ENCODE measurements at regions not wholly inside any gene's neighbourhood (a gene's known extent, or its start where the extent isn't known, plus 50 kb on each side); places are given as distances from the start of the nearest gene placed in this dataset.
"Not testable (repeated sequence)": the region's sequence is repeated elsewhere in the genome, so short reads cannot be mapped to it uniquely, and the experiment has no call there.

DNA sequence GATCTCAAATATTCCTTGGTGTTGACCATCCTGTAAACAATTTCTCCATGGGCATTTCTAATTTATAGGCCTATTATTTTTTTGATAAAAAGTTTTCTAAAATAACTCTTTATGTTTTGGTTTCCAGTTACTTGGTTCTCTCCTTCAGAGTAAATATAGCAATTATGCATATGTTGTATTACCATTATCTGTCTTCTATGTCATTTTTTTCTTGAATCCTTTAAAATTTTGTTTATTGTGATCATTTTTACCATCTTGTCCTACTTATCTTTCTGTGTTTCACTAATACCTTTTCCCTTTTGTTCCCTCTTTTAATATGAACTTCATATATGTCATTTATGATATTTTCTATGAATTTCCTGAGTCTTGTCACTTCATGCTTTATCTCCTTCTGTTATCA lies 341.1 kb downstream of the PDCD6IP start:
- no peak for DNase-seq

GRCh38 chr3:34140616-34141015 lies 342.2 kb downstream of the PDCD6IP start:
- no peak for DNase-seq

DNA sequence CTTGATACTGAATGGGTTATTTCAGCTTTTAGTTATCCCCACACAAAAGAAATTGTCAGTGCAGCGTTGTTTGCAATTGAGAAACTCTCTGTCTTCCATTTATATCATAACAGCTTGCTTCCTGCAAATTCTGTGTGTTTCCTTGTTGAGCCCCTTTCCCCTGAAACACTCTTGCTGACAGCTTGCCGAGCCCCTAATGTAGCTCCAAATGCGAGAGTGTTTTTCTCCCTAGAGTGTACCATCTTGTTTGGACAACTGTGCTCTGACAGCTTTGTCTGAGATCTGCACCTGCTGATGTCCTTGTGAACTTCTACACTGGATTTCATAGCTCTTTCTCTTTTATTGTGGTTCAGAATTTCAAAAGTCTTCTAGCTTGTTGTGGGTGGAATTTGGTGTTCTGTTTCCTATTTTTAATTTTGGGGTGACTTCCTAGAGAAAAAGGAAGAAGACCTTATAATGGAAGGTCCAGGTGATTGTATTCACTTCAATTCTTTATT lies 343.5 kb downstream of the PDCD6IP start:
- DNase-seq = no peak

- no peak for DNase-seq
Measured at GRCh38 chr3:34145796-34146195, 347.4 kb downstream of the PDCD6IP start.

DNA sequence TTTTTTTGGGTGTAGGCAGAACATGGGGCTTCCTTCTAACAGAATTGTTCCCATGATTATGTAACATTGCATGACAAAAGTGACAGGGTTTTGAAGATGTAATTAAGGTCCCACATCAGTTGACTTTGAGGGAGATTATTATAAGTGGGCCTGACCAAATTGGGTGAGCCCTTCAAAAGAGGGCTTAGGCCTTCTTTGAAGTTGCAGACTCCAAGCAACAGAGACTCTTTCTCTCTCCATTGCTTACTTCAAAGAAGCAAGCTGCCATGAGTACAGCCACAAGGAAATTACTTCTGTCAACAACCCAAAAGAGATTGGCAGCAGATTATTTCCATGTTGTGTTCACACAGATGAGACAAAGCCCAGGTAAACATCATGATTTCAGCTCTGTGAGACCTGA lies 348.2 kb downstream of the PDCD6IP start:
- no peak for DNase-seq

- no peak for DNase-seq
Measured at GRCh38 chr3:34150992-34151391, 352.6 kb downstream of the PDCD6IP start.

- DNase-seq = no peak
Measured at GRCh38 chr3:34152656-34153055, 354.2 kb downstream of the PDCD6IP start.

GRCh38 chr3:34155108-34155507 lies 356.7 kb downstream of the PDCD6IP start:
- DNase-seq = no peak

GRCh38 chr3:34155666-34156065 lies 357.2 kb downstream of the PDCD6IP start:
- no peak for DNase-seq

- no peak for DNase-seq
Measured at GRCh38 chr3:34157491-34157890, 359.1 kb downstream of the PDCD6IP start.

GRCh38 chr3:34159613-34160420 lies 361.4 kb downstream of the PDCD6IP start:
- DNase-seq = no peak

GRCh38 chr3:34169636-34170035 lies 371.2 kb downstream of the PDCD6IP start:
- not testable (repeated sequence) for DNase-seq

DNA sequence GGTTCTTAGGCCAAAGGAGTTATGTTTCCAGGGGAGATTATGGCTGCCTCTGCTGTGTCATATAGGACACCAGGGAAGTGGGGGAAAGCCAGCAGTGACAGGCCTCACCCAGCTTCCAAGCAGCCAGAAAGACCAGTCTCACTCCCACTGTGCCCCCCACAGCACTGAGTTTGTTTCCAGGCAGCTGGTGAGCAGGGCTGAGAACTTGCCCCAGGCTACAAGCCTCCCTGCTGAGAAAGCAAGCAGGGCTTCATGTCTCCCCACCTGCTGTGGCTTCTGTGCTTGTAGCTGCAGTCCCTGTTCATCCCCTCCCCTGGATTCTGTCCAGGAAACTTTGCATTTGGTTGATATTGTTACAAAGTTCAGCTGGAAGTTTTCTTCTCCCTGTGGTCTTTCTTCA lies 376.3 kb downstream of the PDCD6IP start:
- DNase-seq = no peak

DNA sequence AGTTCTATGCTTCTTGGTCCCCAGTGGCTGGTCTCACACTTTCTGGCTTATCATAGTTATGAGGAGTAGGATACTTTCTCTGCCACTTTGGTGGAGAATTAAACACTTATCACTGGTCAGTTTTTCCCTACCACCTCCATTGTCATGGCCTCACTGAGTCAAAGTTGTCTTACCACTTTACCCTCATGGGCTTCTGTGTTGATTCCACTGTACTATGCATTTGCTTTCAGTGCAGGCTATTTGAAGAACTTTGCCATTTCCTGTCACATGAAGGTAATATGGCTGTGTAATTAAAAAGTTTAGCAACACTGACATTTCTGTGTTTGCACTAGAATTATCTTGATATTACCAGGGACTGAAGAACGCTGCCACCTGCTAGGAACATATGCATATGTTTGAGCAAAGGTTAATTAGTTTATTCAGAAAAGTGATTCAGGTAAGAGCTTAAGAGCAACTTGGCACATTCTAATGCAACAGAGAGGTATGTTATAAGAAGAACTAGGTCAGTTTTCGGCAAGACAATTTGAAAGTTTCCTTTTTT lies 377.3 kb downstream of the PDCD6IP start:
- DNase-seq = no peak

DNA sequence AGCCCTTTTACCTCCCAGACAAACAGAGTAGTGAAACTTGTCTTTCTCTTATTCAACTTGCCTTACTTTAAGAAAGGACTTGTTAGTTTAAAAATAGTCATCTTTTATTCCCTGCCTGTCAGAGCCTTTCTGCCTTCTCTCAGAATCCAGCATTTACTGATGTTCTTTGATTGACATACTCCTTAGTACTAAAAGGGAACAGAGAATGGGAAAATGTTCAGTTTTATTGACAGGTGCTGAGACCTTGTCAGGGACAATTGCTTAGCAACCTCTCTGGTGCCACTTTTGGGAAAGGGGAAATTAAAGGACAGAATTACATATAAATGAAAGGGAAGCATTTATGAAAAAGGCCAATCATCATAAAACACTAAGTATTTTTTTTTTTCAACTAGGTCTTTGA lies 378.3 kb downstream of the PDCD6IP start:
- no peak for DNase-seq

GRCh38 chr3:34178415-34178814 lies 380.0 kb downstream of the PDCD6IP start:
- no peak for DNase-seq

DNA sequence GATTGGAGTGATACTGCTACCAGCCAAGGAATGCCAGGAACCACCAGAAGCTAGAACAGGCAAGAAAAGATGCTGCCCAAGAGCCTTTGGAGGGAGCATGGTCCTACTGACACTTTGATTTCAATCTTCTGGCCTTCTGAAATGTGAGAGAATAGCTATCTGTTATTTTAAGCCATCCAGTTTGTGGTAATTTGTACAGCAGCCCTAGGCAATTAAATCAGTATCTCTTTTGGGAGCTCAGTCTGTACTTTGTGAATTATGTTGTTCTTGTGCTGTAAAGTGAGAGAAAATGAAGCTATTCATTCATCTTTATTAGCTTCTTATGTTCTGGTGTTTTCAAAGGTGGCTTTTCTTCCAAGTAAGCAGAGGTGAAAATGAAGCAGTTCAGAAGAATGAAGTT lies 381.3 kb downstream of the PDCD6IP start:
- DNase-seq = no peak

GRCh38 chr3:34180532-34180931 lies 382.1 kb downstream of the PDCD6IP start:
- DNase-seq = no peak

DNA sequence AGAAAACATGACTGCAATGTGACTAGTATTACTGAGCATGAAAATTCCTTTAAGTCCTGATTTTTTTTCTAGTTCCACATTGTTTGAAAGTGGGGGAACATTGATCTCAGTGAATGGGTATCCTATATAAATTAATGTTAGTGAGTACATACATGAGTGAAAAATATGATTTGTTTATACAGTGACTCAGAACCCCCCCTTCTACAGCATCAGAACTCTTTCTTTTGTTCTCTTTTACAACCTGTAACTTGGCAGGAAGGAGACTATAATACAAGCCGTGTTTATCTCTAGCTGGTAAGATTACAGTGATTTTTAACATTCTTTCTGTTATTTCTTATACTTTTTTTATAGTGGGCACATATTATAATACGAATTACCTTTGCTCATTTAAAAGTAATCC lies 384.7 kb downstream of the PDCD6IP start:
- no peak for DNase-seq

DNA sequence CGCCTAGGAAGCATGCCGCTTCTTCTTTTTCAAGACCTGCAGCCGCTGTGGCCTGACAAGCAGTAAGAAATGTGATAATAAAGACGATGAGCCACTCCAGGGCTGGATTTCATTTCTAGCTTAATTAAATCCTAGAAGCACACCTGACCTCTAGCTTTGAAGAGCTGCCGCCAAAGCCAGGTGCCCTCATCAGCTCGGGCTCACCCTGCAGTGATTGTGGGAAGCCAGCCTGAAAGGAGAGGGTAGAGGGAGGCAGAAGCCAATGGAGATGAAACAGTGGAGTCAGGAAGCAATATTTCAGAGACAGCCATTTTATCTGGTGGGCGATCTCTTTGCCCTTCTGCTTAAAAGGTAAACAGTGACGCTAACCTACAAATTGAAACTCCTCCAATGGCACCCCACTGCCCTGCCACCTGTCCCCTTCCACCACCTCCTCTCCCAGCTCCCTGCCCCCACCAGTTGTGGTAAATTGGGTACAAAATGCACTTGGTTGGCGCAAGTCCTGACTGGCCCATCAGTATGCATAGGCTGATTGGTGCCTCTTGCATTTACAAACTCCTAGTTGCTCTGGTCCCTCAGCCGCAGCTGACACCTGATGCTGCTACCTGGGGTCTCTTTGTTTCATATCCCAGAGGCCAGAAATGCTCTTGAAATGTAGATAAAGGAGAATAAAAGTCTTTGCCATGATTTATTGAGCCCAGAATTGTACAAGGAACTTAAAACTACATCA lies 385.3 kb downstream of the PDCD6IP start:
- DNase-seq = no peak

- no peak for DNase-seq
Measured at GRCh38 chr3:34185301-34185700, 386.9 kb downstream of the PDCD6IP start.

DNA sequence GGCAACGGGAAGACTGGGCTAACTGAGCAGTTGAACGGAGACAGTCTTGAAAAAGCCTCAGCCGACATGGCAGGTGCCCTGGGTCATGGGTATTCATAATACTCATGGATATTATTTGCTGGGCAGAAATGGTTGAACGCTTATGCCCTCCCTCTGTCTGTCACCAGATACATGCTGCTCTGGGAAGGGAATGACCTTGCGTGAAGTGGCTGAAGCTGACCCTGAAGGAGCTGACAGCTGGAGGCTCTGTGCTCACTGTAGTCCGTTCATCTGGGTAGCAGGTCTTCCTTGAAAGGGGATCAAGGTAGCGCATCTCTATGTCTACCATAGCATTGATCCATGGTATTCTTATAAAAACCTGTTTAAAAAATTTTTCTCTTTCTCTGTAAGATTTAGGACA lies 390.7 kb downstream of the PDCD6IP start:
- no peak for DNase-seq

GRCh38 chr3:34196914-34197313 lies 398.5 kb downstream of the PDCD6IP start:
- DNase-seq = no peak

DNA sequence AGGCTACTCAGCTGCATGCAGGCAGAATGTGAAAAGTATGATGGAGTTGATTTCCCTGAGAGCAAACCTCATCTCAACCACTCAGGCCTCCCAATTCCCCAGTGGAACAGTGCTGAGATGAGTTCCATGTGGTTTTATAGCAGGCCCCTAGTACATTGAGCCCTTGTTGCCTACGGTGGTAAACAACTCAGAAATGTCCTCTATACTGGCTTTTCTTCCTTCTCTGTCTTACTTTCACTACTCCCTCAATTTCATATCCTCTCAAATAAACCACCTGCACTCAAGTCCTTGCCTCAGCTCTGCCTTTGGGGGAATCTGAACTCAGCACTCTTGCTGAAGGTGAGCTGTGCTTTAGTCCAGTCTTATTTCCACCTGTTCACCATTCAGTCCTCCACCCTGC lies 399.9 kb downstream of the PDCD6IP start:
- no peak for DNase-seq
